ENCODE measurements at regions not wholly inside any gene's neighbourhood (a gene's known extent, or its start where the extent isn't known, plus 50 kb on each side); places are given as distances from the start of the nearest gene placed in this dataset.

DNA sequence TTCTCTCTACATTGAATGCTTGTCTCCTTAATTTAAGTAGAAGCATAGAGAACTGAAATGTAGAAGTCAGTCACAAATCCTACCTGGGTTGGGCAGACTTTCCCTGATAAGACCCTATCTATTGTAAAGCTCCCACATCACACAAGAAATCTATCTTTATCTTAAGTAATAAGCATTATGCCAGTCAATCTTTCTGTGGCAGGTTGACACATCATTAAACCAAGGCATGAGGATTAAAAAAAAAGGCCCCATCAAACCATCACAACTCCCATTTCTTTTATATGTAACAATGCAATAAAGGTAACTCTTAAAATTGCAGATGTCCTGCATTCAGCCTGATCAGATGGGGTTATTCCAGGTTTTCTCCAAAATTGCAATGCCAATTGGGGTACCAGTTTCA is 311.8 kb downstream of the TOX3 start:
- Histone ChIP-seq H3K4ac (ENCODE audit: low read depth, low read length) (no peak overlapping the region), H2BK120ac (ENCODE audit: low read depth, low read length) (no peak overlapping the region), H4K5ac (ENCODE audit: low read depth, low read length) (no peak overlapping the region), H3K79me1 (ENCODE audit: low read depth in 1 of 2, low read length in 2 of 2) (no peaks in the 10 kb centered on the region), H3K14ac (replicated peaks; ENCODE audit: low read depth, low read length) (no peak overlapping the region), H2AK5ac (ENCODE audit: low read depth, low read length) (no peak overlapping the region), H3K36me3 (ENCODE audit: control insufficient read depth, insufficient read depth, low read length) (no peaks in the 10 kb centered on the region), H3K23ac (ENCODE audit: low read depth, low read length) (no peak overlapping the region), H4K91ac (ENCODE audit: insufficient read depth, low read depth, low read length) (no peak overlapping the region), H3K4me1 (ENCODE audit: control insufficient read depth, insufficient read depth, low read length) (no peaks in the 10 kb centered on the region), H2AK9ac (replicated peaks; ENCODE audit: low read depth, low read length, poor library complexity) (no peak overlapping the region), H3K9ac (ENCODE audit: low read depth, low read length) (no peak overlapping the region), H2AFZ (replicated peaks; ENCODE audit: low read length, poor library complexity) (no peak overlapping the region), H4K20me1 (ENCODE audit: insufficient read depth, low read length) (no peaks in the 10 kb centered on the region), H2BK5ac (ENCODE audit: low read depth, low read length, poor library complexity, severe bottlenecking) (no peak overlapping the region), H4K8ac (ENCODE audit: low read depth in 2 of 2, low read length in 2 of 2) (no peak overlapping the region), H3K18ac (ENCODE audit: low read depth, low read length) (no peak overlapping the region), H3K9me3 (ENCODE audit: control insufficient read depth, insufficient read depth, low read length) (peaks cover 3% of the 10 kb centered on the region; the same call in 1 of the 2 replicates), H2BK20ac (ENCODE audit: low read depth, low read length) (no peak overlapping the region), H3K27me3 (ENCODE audit: control insufficient read depth, insufficient read depth, low read length) (no peaks in the 10 kb centered on the region), H2BK15ac (ENCODE audit: low read depth, low read length) (no peak overlapping the region), H3K4me2 (ENCODE audit: low read depth, low read length) (no peak overlapping the region), H3K56ac (ENCODE audit: extremely low read depth, insufficient read depth, low read length) (no peak overlapping the region), H3K4me3 (ENCODE audit: insufficient read depth, low read depth, low read length) (no peak overlapping the region), H3K9me1 (ENCODE audit: insufficient read depth, low read length) (no peaks in the 10 kb centered on the region), H3K27ac (ENCODE audit: insufficient read depth, low read length) (no peak overlapping the region)
- ATAC-seq (ENCODE audit: low read depth): no peak
- intact Hi-C loops (cut with micrococcal nuclease): no loop called here
- CTCF ChIA-PET: no interaction called here
- BruUV-seq (replicated peaks): no TSS peak
- no peak for DNase-seq
- POLR2A ChIA-PET (ENCODE audit: unreplicated experiment): no interaction called here
- in situ Hi-C loops (cut with MboI; ENCODE audit: low sequenced_read_pairs): no loop called here
- TF ChIP-seq NFE2L2 (IDR thresholded peaks at IDR 0.05; ENCODE audit: low read depth, low read length) (no peak), RFX5 (IDR thresholded peaks at IDR 0.05; ENCODE audit: low read depth, low read length) (no peak), BHLHE40 (IDR thresholded peaks at IDR 0.05; ENCODE audit: low read depth, low read length) (no peak), FOS (IDR thresholded peaks at IDR 0.05; ENCODE audit: low read depth, low read length) (no peak), SMC3 (IDR thresholded peaks at IDR 0.05; ENCODE audit: low read depth, low read length) (no peak), MAZ (IDR thresholded peaks at IDR 0.05; ENCODE audit: borderline replicate concordance, low read depth, low read length) (no peak), MXI1 (IDR thresholded peaks at IDR 0.05; ENCODE audit: borderline replicate concordance, low read depth, low read length) (no peak), CEBPB (IDR thresholded peaks at IDR 0.05; ENCODE audit: low read depth, low read length) (no peak), POLR2A (IDR thresholded peaks at IDR 0.05; ENCODE audit: low read depth, low read length) (no peak), RCOR1 (IDR thresholded peaks at IDR 0.05; ENCODE audit: insufficient replicate concordance, low read length) (no peak), MAFK (IDR thresholded peaks at IDR 0.05; ENCODE audit: low read depth, low read length) (no peak)
- TF ChIP-seq, protein P1, sequence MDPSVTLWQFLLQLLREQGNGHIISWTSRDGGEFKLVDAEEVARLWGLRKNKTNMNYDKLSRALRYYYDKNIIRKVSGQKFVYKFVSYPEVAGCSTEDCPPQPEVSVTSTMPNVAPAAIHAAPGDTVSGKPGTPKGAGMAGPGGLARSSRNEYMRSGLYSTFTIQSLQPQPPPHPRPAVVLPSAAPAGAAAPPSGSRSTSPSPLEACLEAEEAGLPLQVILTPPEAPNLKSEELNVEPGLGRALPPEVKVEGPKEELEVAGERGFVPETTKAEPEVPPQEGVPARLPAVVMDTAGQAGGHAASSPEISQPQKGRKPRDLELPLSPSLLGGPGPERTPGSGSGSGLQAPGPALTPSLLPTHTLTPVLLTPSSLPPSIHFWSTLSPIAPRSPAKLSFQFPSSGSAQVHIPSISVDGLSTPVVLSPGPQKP (IDR thresholded peaks at IDR 0.05; ENCODE audit: borderline replicate concordance, low read depth, low read length): no peak
- TF ChIP-seq, protein P2, sequence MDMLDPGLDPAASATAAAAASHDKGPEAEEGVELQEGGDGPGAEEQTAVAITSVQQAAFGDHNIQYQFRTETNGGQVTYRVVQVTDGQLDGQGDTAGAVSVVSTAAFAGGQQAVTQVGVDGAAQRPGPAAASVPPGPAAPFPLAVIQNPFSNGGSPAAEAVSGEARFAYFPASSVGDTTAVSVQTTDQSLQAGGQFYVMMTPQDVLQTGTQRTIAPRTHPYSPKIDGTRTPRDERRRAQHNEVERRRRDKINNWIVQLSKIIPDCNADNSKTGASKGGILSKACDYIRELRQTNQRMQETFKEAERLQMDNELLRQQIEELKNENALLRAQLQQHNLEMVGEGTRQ (IDR thresholded peaks at IDR 0.05; ENCODE audit: low read depth, low read length): no peak
- dilution Hi-C loops (cut with HindIII; ENCODE audit: low sequenced_read_pairs, unreplicated experiment): no loop called here

Data from IMR-90 (cell line).